ENCODE measurements at regions not wholly inside any gene's neighbourhood (a gene's known extent, or its start where the extent isn't known, plus 50 kb on each side); places are given as distances from the start of the nearest gene placed in this dataset.

GRCh38 chr2:8300905-8301304 is 381.0 kb upstream of the ID2 start:
- H3K4me1 Mint-ChIP-seq (ENCODE audit: low read depth), result peaks cover 89% of the 10 kb centered on the region
- peaks cover 25% of the 10 kb centered on the region for H3K36me3 Mint-ChIP-seq (ENCODE audit: low read depth)
- peaks cover 46% of the 10 kb centered on the region for H3K9me3 Mint-ChIP-seq
- DNase-seq (ENCODE audit: low spot score), result no peak
- H3K27ac Mint-ChIP-seq, result peak overlapping the region; percentile 54
- H3K27me3 Mint-ChIP-seq (ENCODE audit: insufficient read depth), result peaks cover 8% of the 10 kb centered on the region
- no peak overlapping the region for H3K4me3 Mint-ChIP-seq
- intact Hi-C loops (cut with micrococcal nuclease), result loop anchor here (5.0 to 10.0 kb wide), 6 partner anchors 214 to 1096 kb away; no protein-coding TSS in a partner anchor

GRCh38 chr2:8303322-8303832 is 378.5 kb upstream of the ID2 start:
- intact Hi-C loops (cut with micrococcal nuclease), result loop anchor here (1.0 to 10.0 kb wide), 16 partner anchors 34 to 1099 kb away; no protein-coding TSS in a partner anchor
- Mint-ChIP-seq H3K4me3 (peak overlapping the region; percentile 65), H3K27ac (peak overlapping the region; percentile 85), H3K9me3 (peaks cover 38% of the 10 kb centered on the region), H3K4me1 (ENCODE audit: low read depth) (peaks cover 91% of the 10 kb centered on the region), H3K36me3 (ENCODE audit: low read depth) (peaks cover 23% of the 10 kb centered on the region), H3K27me3 (ENCODE audit: insufficient read depth) (peaks cover 7% of the 10 kb centered on the region)
- DNase-seq (ENCODE audit: low spot score), result peak; percentile 77

- Mint-ChIP-seq H3K4me3 (no peak overlapping the region), H3K9me3 (peaks cover 26% of the 10 kb centered on the region), H3K4me1 (ENCODE audit: low read depth) (peaks cover 94% of the 10 kb centered on the region), H3K27me3 (ENCODE audit: insufficient read depth) (peaks cover 3% of the 10 kb centered on the region), H3K36me3 (ENCODE audit: low read depth) (peaks cover 14% of the 10 kb centered on the region), H3K27ac (no peak overlapping the region)
- no peak for DNase-seq (ENCODE audit: low spot score)
- intact Hi-C loops (cut with micrococcal nuclease), result loop anchor here (5.0 to 10.0 kb wide), 6 partner anchors 210 to 1100 kb away; no protein-coding TSS in a partner anchor
Measured at GRCh38 chr2:8304821-8305766, 376.8 kb upstream of the ID2 start.

GRCh38 chr2:8306530-8307351 is 375.1 kb upstream of the ID2 start:
- H3K36me3 Mint-ChIP-seq (ENCODE audit: low read depth), result peaks cover 4% of the 10 kb centered on the region
- H3K9me3 Mint-ChIP-seq, result peaks cover 11% of the 10 kb centered on the region
- peaks cover 3% of the 10 kb centered on the region for H3K27me3 Mint-ChIP-seq (ENCODE audit: insufficient read depth)
- intact Hi-C loops (cut with micrococcal nuclease), result loop anchor here (1.0 to 10.0 kb wide), 4 partner anchors 103 to 1102 kb away; partner anchors contain the start of gene ID2
- DNase-seq (ENCODE audit: low spot score), result no peak
- H3K4me1 Mint-ChIP-seq (ENCODE audit: low read depth), result peaks cover 94% of the 10 kb centered on the region
- H3K4me3 Mint-ChIP-seq, result peak overlapping the region; percentile 0
- peak overlapping the region; percentile 20 for H3K27ac Mint-ChIP-seq

- peaks cover 94% of the 10 kb centered on the region for H3K4me1 Mint-ChIP-seq (ENCODE audit: low read depth)
- H3K27ac Mint-ChIP-seq, result no peak overlapping the region
- peaks cover 3% of the 10 kb centered on the region for H3K27me3 Mint-ChIP-seq (ENCODE audit: insufficient read depth)
- H3K36me3 Mint-ChIP-seq (ENCODE audit: low read depth), result peaks cover 1% of the 10 kb centered on the region
- no peak overlapping the region for H3K4me3 Mint-ChIP-seq
- H3K9me3 Mint-ChIP-seq, result peaks cover 7% of the 10 kb centered on the region
- DNase-seq (ENCODE audit: low spot score), result no peak
- intact Hi-C loops (cut with micrococcal nuclease), result loop anchor here (10.0 kb wide), 2 partner anchors 207 to 1103 kb away; no protein-coding TSS in a partner anchor
Measured at GRCh38 chr2:8307606-8308180, 374.2 kb upstream of the ID2 start.

- Mint-ChIP-seq H3K4me1 (ENCODE audit: low read depth) (peaks cover 94% of the 10 kb centered on the region), H3K4me3 (no peak overlapping the region), H3K9me3 (no peaks in the 10 kb centered on the region), H3K36me3 (ENCODE audit: low read depth) (peaks cover 1% of the 10 kb centered on the region), H3K27ac (peak overlapping the region; percentile 65), H3K27me3 (ENCODE audit: insufficient read depth) (peaks cover 2% of the 10 kb centered on the region)
- no peak for DNase-seq (ENCODE audit: low spot score)
- intact Hi-C loops (cut with micrococcal nuclease), result loop anchor here (10.0 kb wide), 2 partner anchors 206 to 1104 kb away; no protein-coding TSS in a partner anchor
Measured at GRCh38 chr2:8309131-8309530, 372.7 kb upstream of the ID2 start.

- intact Hi-C loops (cut with micrococcal nuclease), result loop anchor here (1.0 to 2.0 kb wide), 5 partner anchors 9 to 260 kb away; no protein-coding TSS in a partner anchor
Measured at GRCh38 chr2:8310557-8311455, 371.1 kb upstream of the ID2 start.

GRCh38 chr2:8312221-8312620 is 369.6 kb upstream of the ID2 start:
- DNase-seq (ENCODE audit: low spot score), result no peak
- Mint-ChIP-seq H3K4me1 (ENCODE audit: low read depth) (peaks cover 64% of the 10 kb centered on the region), H3K4me3 (no peak overlapping the region), H3K27me3 (ENCODE audit: insufficient read depth) (peaks cover 4% of the 10 kb centered on the region), H3K9me3 (no peaks in the 10 kb centered on the region), H3K27ac (peak overlapping the region; percentile 30), H3K36me3 (ENCODE audit: low read depth) (peaks cover 5% of the 10 kb centered on the region)
- intact Hi-C loops (cut with micrococcal nuclease), result no loop called here

More at GRCh38 chr2:8310557-8311455, 371.1 kb upstream of the ID2 start:
- H3K4me3 Mint-ChIP-seq, result peak overlapping the region; percentile 8
- DNase-seq (ENCODE audit: low spot score), result peak; percentile 51
- peaks cover 2% of the 10 kb centered on the region for H3K27me3 Mint-ChIP-seq (ENCODE audit: insufficient read depth)
- H3K27ac Mint-ChIP-seq, result peak overlapping the region; percentile 83
- H3K36me3 Mint-ChIP-seq (ENCODE audit: low read depth), result peaks cover 4% of the 10 kb centered on the region
- peaks cover 78% of the 10 kb centered on the region for H3K4me1 Mint-ChIP-seq (ENCODE audit: low read depth)
- H3K9me3 Mint-ChIP-seq, result no peaks in the 10 kb centered on the region

- Mint-ChIP-seq H3K27me3 (ENCODE audit: insufficient read depth) (peaks cover 11% of the 10 kb centered on the region), H3K27ac (peak overlapping the region; percentile 24), H3K9me3 (no peaks in the 10 kb centered on the region), H3K4me3 (peak overlapping the region; percentile 25), H3K36me3 (ENCODE audit: low read depth) (peaks cover 5% of the 10 kb centered on the region), H3K4me1 (ENCODE audit: low read depth) (peaks cover 60% of the 10 kb centered on the region)
- intact Hi-C loops (cut with micrococcal nuclease), result no loop called here
- DNase-seq (ENCODE audit: low spot score), result no peak
Measured at GRCh38 chr2:8312861-8313830, 368.7 kb upstream of the ID2 start.

GRCh38 chr2:8314063-8314462 is 367.8 kb upstream of the ID2 start:
- Mint-ChIP-seq H3K27me3 (ENCODE audit: insufficient read depth) (peaks cover 11% of the 10 kb centered on the region), H3K9me3 (no peaks in the 10 kb centered on the region), H3K36me3 (ENCODE audit: low read depth) (peaks cover 5% of the 10 kb centered on the region), H3K4me1 (ENCODE audit: low read depth) (peaks cover 51% of the 10 kb centered on the region), H3K4me3 (no peak overlapping the region), H3K27ac (no peak overlapping the region)
- no peak for DNase-seq (ENCODE audit: low spot score)
- intact Hi-C loops (cut with micrococcal nuclease), result no loop called here

All from activated T-helper 1 cell treated with anti-CD3 and anti-CD28 coated beads, Interleukin-12 subunit alpha, Interleukin-12 subunit beta, Interleukin-2, Interleukin-4 antibody, amounts not matched to agents 30 ng/mL and 10 ng/mL and 1 ng/mL, durations not matched to agents 14 hours and 24 hours and 36 hours (primary cell).